ENCODE measurements at regions not wholly inside any gene's neighbourhood (a gene's known extent, or its start where the extent isn't known, plus 50 kb on each side); places are given as distances from the start of the nearest gene placed in this dataset.
"Not testable (repeated sequence)": the region's sequence is repeated elsewhere in the genome, so short reads cannot be mapped to it uniquely, and the experiment has no call there.

DNA sequence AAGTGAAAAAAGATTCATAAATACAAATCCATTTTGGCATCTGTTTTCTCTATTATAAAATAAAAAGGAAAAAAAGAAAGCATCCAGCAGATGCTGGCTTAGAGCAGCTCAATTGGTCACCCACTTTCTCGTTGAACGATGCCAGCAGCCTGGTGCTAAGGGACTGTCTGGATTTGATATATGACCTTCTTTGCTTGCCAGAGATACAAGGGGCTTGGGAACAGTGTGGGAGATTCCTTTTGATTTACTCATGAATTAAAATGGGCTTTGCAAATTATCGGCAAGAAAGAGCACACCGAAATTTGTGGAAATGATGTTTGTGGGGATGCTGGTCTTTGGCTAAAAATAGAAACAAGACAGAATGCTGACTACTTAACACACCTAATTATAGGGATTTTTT lies 210.3 kb upstream of the STT3B start:
- Mint-ChIP-seq H3K4me3 (no peak overlapping the region), H3K27me3 (ENCODE audit: low read depth) (no peaks in the 10 kb centered on the region), H3K9me3 (peaks cover 10% of the 10 kb centered on the region), H3K4me1 (no peaks in the 10 kb centered on the region), H3K27ac (no peak overlapping the region), H3K36me3 (no peaks in the 10 kb centered on the region)
- no peak for DNase-seq (ENCODE audit: low spot score in 2 of 2, unreplicated experiment in 2 of 2)
- TF ChIP-seq, protein P1, sequence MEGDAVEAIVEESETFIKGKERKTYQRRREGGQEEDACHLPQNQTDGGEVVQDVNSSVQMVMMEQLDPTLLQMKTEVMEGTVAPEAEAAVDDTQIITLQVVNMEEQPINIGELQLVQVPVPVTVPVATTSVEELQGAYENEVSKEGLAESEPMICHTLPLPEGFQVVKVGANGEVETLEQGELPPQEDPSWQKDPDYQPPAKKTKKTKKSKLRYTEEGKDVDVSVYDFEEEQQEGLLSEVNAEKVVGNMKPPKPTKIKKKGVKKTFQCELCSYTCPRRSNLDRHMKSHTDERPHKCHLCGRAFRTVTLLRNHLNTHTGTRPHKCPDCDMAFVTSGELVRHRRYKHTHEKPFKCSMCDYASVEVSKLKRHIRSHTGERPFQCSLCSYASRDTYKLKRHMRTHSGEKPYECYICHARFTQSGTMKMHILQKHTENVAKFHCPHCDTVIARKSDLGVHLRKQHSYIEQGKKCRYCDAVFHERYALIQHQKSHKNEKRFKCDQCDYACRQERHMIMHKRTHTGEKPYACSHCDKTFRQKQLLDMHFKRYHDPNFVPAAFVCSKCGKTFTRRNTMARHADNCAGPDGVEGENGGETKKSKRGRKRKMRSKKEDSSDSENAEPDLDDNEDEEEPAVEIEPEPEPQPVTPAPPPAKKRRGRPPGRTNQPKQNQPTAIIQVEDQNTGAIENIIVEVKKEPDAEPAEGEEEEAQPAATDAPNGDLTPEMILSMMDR (IDR thresholded peaks at IDR 0.05; ENCODE audit: unreplicated experiment): no peak

DNA sequence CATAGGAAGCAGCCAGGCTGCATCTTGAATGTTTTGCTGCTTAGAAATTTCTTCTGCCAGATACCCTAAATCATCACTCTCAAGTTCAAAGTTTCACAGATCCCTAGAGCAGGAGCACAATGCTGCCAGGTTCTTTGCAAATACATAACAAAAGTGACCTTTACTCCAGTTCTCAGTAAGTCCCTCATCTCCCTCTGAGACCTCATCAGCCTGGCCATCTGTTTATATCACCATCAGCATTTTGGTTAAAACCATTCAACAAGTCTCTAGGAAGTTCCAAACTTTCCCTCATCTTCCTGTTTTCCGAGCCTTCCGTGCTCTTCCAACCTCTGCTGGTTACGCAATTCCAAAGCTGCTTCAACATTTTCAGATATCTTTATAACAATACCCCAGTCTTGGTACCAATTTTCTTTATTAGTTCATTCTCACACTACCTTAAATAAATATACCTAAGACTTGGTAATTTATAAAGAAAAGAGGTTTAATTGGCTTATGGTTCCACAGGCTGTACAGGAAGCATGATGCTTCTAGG lies 204.8 kb upstream of the STT3B start:
- H3K27ac Mint-ChIP-seq; DNase-seq (ENCODE audit: low spot score in 2 of 2, unreplicated experiment in 2 of 2): not testable (repeated sequence)

DNA sequence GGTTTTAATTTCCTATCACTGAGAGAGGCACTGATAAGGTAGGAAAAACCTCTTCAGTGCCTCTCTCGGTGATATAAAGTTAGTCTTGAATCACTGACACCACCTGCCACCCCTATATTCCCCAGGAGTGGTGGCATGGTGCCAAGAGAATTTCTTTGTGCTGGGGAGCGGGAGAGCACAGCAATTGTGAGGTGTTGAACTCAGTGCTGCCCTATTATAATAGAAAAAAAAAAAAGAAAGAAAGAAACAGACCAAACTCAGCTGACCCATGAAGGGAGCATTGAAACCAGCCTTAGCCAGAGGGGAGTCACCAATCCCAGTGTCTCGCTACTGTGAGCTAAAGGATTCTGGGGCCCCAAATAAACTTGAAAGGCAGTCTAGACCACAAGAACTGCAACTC lies 201.4 kb upstream of the STT3B start:
- DNase-seq (ENCODE audit: low spot score in 2 of 2, unreplicated experiment in 2 of 2): no peak
- TF ChIP-seq, protein P1 (IDR thresholded peaks at IDR 0.05; ENCODE audit: unreplicated experiment): no peak
- H3K36me3 Mint-ChIP-seq: peaks cover 7% of the 10 kb centered on the region
- no peaks in the 10 kb centered on the region for H3K27me3 Mint-ChIP-seq (ENCODE audit: low read depth)
- H3K27ac Mint-ChIP-seq: no peak overlapping the region
- peaks cover 7% of the 10 kb centered on the region for H3K4me1 Mint-ChIP-seq
- H3K4me3 Mint-ChIP-seq: no peak overlapping the region
- peaks cover 39% of the 10 kb centered on the region for H3K9me3 Mint-ChIP-seq

More for the DNA sequence above, 204.8 kb upstream of the STT3B start:
- not testable (repeated sequence) for H3K4me3 Mint-ChIP-seq; H3K36me3 Mint-ChIP-seq; H3K4me1 Mint-ChIP-seq; H3K27me3 Mint-ChIP-seq (ENCODE audit: low read depth)
- peaks cover 19% of the 10 kb centered on the region for H3K9me3 Mint-ChIP-seq

DNA sequence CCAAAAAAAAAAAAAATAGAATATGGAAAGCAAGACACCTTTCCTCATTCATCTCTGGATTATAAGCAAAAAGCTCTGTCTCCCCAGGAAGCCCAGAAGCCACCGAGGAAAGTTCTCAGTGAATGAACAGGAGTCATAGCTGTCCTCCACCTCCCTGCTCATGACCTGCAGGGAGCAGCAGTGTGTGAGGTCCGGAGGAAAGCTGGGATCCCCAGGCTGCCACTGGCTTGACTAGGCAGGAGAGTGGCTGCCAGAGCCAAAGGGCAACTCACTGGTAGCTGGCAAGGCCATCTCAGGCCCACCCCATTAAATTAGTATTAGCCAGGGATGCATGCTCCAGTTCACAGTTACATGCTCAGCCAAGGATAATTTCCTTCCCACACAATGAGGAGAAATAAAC lies 191.6 kb upstream of the STT3B start:
- peaks cover 7% of the 10 kb centered on the region for H3K36me3 Mint-ChIP-seq
- TF ChIP-seq, protein P1 (IDR thresholded peaks at IDR 0.05; ENCODE audit: unreplicated experiment): no peak
- no peak overlapping the region for H3K27ac Mint-ChIP-seq
- H3K4me1 Mint-ChIP-seq: peaks cover 2% of the 10 kb centered on the region
- no peaks in the 10 kb centered on the region for H3K27me3 Mint-ChIP-seq (ENCODE audit: low read depth)
- H3K4me3 Mint-ChIP-seq: no peak overlapping the region
- no peak for DNase-seq (ENCODE audit: low spot score in 2 of 2, unreplicated experiment in 2 of 2)
- H3K9me3 Mint-ChIP-seq: peaks cover 18% of the 10 kb centered on the region

DNA sequence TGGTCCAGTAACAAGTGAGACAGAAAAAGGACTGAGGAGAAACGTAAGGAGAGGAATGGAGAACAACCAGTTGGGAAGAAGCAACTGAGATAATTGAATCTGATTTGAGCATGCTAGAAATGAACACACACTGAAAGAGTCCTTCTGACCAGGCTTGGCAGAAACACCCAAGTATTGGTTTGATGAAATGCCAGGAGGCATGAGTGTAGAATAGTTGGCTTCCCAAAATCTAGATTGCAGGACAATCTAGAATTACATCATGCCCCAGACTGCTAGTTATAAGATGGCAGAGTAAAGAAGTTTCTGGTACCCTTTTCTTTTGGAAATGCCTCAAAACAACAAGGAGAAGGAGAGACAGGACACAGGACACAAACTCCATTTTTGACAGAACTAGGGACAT lies 189.7 kb upstream of the STT3B start:
- TF ChIP-seq, protein P1 (IDR thresholded peaks at IDR 0.05; ENCODE audit: unreplicated experiment): no peak
- peaks cover 7% of the 10 kb centered on the region for H3K36me3 Mint-ChIP-seq
- peaks cover 13% of the 10 kb centered on the region for H3K9me3 Mint-ChIP-seq
- no peaks in the 10 kb centered on the region for H3K27me3 Mint-ChIP-seq (ENCODE audit: low read depth)
- peaks cover 2% of the 10 kb centered on the region for H3K4me1 Mint-ChIP-seq
- H3K4me3 Mint-ChIP-seq: no peak overlapping the region
- DNase-seq (ENCODE audit: low spot score in 2 of 2, unreplicated experiment in 2 of 2): no peak
- H3K27ac Mint-ChIP-seq: no peak overlapping the region

DNA sequence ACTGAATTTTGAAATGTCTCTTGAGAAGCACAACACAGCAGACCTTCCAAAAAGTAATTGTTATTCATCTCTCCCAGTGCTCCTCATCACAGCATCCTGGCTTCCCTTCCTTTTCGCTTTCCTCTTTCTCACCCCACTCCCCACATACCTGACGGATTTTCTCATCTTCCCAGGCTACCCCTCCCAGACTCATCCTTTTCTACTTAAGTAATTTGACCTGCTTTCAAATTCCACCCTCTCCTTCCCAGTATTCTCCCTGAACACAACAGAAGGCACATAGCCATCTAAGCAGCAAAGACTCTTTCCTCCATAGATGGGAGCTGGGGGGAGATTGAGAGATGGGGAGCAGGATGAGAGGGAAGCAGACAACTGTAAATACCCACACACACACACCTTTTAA lies 187.1 kb upstream of the STT3B start:
- no peak overlapping the region for H3K27ac Mint-ChIP-seq
- H3K9me3 Mint-ChIP-seq: peaks cover 9% of the 10 kb centered on the region
- DNase-seq (ENCODE audit: low spot score in 2 of 2, unreplicated experiment in 2 of 2): no peak
- TF ChIP-seq, protein P1 (IDR thresholded peaks at IDR 0.05; ENCODE audit: unreplicated experiment): no peak
- H3K4me3 Mint-ChIP-seq: no peak overlapping the region
- peaks cover 7% of the 10 kb centered on the region for H3K36me3 Mint-ChIP-seq
- H3K4me1 Mint-ChIP-seq: peaks cover 2% of the 10 kb centered on the region
- no peaks in the 10 kb centered on the region for H3K27me3 Mint-ChIP-seq (ENCODE audit: low read depth)
